GM18867 (cell line): ENCODE measurements at regions not wholly inside any gene's neighbourhood (a gene's known extent, or its start where the extent isn't known, plus 50 kb on each side); places are given as distances from the start of the nearest gene placed in this dataset.
"Not testable (repeated sequence)": the region's sequence is repeated elsewhere in the genome, so short reads cannot be mapped to it uniquely, and the experiment has no call there.

Source experiments
- ATAC-seq: cut with Tn5 transposase; IDR thresholded peaks from one replicate; pipeline ENCODE4 v1.9.1; 2021; ENCODE audit warnings: mild to moderate bottlenecking, moderate library complexity; ENCODE audit not compliant: unreplicated experiment

DNA sequence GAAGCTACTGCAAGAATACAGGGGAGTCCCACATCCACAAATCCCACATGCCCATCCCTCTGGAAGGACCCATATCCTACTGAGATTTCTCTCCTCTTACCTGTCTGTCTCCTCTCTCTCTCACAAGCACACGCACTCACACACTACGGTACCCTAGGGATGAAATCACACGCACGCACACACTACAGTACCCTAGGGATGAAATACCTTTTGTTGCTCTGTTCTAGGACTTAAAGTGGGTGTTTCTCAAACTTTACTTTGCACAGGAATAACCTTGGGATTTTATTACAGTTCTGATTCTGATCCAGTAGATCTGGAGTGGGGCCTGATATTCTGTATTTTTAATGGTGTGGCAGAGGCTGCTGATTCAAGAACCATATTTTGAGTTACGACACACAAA lies 622.2 kb upstream of the ZNF385D start:
- ATAC-seq, result no peak

DNA sequence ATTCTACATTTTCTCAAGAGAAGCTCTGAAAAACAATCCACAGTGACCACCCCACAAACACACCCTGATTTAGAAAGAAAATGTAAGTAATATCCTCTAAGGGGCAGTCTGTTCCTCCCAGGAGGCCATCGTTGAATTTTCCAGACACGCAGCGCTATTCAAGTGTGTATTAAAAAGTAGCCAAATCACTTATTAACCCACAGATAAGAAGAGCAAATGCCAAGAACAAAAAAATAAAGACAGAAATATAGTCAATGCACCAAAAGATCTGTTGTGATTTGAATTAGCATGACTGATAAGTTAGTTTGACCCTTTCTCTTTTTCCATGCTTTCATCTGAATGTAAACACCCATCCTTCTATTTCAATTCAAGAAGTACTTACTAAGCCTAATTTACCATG lies 622.8 kb upstream of the ZNF385D start:
- ATAC-seq, result no peak

DNA sequence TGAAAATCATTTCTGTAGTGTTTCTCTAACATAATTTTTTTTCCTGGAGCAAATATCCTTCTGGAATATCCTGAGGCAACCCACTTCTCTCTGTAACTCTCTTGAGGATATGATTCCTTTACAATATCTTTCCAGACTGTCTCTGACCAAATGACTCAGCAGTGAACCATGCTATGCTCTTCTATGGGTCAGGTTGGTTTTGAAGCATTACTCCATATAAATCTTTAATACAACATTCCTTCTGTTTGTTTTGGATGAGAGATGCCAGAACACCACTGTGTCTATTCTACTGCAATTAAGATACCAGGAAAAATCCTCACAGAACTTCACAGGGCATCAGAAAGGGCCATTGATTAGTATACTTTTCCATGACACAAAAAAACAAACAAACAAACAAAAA lies 626.4 kb upstream of the ZNF385D start:
- ATAC-seq, result no peak

DNA sequence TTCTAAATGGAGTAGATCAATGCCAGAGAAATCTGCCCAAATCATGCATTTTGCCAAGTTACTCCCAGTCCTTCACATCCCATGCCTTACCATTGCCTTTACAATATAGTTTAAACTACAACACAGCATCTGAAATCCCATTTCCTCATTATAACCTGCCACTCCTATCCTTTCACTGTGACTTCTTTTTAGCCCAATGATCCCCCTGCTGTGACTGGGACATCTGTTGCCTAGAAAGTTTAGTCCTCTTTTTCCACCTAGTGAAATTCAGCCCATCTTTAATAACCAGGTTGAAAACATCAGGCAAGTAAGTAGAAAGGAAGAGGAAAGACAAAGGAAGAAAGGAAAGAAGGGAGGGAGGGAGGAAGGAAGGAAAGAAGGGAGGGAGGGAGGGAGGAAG lies 627.9 kb upstream of the ZNF385D start:
- ATAC-seq, result no peak

DNA sequence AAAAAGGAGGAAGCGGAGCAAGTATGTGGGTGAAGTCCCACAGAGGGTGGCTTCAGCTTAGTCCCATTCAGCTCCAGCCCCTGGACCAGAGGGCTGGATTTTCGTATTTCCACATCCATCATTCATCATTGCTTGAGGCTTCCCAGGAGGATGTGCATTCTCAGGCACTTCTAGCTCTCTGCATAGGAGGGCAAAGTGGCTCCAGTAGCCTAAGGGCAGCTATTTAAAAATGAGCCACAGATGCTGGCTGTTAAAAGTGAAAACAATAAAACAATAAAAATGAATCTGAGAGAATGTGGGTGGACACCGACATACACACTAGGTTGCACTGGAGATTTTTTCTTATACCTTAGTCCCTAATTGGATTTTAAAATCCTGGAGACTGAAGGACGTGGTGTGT lies 629.2 kb upstream of the ZNF385D start:
- no peak for ATAC-seq

DNA sequence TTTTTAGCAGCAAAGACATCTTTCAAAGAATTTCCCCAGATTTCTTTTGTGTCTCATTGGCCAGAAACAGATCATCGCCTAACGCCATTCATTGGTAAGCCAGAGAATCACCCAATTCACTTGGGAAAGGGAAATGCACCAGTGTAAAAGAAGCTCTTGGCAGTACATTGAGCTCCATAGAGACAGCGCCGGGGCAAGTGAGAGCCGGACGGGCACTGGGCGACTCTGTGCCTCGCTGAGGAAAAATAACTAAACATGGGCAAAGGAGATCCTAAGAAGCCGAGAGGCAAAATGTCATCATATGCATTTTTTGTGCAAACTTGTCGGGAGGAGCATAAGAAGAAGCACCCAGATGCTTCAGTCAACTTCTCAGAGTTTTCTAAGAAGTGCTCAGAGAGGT lies 630.6 kb upstream of the ZNF385D start:
- ATAC-seq, result not testable (repeated sequence)

DNA sequence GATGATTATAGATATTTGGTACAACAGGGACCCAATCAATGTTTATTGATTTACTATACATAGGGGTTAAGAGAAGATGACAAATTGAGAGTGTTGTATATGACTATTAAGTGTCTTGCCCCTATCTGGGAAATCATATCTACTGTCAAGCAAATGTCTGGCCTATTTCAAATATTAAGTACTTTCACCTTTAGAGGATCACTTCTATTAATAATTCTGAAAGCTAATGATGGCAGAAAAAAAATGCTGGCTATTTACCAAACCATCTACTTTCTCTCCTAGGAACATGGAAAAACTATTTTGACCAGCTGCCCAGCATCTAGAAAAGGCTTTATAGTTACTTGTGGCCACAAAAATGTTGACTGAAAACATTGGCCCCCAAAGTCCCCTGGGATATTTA lies 632.3 kb upstream of the ZNF385D start:
- ATAC-seq, result no peak

DNA sequence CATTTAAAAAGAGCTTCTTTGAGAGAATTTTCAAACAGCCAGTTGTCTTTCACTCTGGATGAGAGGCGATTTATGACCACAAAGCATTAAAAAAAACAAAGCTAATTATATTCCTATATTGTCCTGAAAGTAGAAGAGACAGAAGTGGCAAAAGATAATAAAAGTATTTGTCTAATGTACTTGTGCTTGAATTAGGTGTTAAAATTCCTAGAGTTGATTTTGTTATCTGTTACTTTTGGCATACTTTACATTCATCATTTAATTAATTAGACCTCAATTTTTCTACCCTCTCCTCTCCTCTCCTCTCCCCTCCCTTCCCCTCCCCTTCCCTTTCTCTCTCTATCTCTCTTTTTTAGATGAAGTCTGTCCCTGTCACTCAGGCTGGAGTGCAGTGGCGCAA lies 635.1 kb upstream of the ZNF385D start:
- no peak for ATAC-seq

DNA sequence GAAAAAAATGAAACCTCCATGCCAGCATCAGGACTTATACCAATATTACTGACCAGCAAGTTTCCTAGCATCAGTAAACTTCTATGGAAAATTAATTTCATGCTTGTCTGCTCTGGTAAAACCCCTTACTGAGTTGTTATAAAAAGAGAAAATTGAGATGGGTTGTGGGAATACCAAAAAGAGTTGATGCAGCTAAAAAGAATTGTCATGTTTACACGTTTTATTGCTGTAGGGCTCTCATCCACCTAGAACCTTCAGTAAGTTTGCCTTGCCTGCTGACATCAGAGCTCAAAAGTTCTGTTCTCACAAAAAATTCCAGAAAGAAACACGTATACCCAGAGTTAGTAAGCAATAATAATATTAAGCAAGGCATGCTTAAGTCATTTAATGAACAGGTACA lies 641.3 kb upstream of the ZNF385D start:
- no peak for ATAC-seq

DNA sequence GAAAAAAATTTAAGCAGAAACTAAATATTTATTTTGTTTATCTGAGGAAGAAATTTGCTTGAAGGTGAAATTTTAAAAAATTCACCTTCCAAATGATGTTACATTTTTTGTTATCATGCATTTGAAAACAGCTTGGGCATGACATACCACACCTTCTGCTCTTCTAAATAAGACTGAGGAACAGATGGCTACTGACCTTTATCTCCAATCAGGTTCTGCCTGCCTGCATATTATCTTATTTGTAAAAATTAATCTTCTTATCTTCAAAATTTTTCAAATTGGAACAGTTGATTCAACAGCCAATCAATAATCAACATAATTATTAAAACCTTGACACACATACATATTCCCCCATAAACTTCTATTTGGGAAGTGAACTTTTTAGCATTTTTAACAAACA lies 641.8 kb upstream of the ZNF385D start:
- ATAC-seq, result no peak

DNA sequence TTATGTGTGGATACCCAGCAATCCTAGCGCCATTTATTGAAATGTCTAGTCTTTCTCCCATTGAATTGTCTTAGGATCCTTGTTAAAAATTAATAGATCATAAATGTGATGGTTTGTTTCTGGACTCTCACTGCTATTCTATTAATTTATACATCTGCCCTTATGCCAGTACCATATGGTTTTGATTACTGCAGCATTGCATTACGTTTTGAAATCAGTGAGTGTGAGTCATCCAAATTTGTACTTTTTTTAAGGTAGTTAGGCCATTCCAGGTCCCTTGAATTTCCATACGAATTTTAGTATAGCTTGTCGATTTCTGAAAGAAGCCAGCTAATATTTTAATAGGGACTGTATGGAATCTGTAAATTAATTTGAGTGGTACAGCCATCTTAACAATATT lies 648.6 kb upstream of the ZNF385D start:
- ATAC-seq, result no peak

DNA sequence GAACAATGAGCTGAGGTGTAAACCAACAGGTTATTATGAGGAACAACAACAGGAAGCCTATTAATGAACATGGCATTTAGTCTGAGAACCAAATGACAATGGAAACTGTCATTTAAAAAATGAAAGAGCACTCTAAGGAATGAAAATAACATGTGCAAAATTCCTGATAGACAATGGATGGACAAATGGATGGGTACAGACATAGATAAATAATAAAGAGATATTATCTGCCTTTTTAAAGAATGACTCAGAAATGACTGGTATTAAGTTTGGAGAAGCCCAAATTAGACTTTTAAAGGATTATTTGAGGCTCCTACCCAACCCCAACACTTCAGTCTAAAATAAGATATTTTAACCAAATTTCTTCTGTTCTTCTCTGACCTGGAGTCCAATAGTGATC lies 650.5 kb upstream of the ZNF385D start:
- ATAC-seq, result no peak

DNA sequence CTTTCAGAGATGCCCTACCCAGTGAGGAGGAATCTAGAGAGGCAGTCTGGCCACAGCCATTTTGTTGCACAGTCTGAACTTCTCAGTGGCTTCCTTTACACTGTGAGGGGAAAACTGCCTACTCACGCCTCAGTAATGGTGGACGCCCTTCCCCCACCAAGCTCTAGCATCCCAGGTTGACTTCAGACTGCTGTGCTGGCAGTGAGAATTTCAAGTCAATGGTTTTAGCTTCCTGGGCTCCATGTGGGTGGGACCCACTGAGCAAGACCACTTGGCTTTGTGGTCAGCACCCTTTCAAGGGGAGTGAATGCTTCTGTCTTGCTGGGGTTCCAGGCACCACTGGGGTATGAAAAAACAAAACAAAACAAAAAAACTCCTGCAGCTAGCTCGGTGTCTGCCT lies 663.2 kb upstream of the ZNF385D start:
- ATAC-seq, result no peak

DNA sequence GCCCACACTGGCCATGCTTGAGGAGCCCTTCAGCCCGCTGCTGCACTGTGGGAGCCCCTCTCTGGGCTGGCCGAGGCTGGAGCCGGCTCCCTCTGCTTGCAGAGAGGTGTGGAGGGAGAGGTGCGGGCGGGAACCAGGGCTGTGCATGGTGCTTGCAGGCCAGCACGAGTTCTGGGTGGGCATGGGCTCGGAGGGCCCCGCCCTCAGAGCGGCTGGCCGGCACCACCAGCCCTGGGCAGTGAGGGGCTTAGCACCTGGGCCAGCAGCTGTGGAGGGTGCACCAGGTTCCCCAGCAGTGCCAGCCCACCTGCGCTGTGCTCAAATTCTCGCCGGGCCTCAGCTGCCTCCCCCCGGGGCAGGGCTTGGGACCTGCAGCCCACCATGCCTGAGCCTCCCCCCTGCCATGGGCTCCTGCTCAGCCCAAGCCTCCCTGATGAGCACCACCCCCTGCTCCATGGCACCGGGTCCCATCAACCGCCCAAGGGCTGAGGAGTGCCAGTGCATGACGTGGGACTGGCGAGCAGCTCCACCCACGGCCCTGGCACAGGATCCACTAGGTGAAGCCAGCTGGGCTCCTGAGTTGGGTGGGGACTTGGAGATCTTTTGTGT lies 665.9 kb upstream of the ZNF385D start:
- not testable (repeated sequence) for ATAC-seq

DNA sequence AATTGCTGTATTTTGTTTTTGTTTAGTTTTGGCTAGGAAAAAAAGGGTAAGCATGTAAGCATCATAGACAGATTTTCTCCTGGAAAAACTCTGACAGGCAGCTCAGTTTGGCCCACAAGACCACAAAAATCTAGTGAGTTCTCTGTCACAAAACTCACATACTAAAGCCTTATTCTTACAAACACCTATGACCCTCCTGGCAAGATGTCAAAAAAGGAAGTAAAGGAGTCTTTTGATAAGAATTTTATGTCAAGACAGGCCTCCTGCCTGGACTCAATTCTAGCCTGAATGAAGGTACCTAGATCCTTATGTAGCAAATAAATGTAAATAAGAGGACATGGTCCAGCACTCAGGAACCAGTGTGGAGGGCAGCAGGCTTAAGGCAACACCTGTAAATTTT lies 668.3 kb upstream of the ZNF385D start:
- ATAC-seq, result no peak

DNA sequence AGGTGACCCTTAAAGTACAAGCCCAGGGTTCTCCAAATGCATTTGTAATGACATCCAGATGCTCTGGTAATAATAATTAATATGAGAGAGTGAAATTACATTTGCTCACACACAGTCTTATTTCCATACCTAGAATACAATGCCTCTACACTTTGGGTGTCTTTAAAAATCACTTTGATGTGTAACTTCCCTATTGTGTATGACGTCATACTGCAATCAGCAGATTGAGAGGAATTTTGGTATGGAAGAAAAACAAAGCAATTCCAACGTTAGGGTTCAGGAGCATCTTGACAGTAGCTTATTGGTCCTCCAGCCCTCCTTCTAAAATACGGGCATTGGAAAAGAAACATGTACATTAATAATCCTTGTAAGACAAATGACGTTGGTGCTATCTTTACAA lies 670.6 kb upstream of the ZNF385D start:
- no peak for ATAC-seq

DNA sequence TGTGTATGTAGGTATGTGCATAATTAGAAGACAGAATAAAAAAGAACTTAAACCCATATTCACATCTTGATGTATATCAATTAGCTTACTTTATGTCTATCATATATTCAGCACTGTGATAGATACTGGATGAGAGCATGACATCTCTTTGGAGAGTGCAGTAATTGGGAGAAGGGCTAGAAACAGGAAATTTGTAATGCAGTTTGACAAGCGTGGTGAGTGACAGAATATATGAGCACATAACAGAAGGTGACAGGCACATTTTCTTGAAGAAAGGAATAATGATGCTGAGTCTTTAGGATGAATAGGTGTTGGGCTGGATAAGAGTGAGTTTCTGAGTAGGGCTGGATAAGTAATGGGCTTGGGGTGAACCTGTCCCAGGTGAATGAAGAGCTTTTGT lies 680.3 kb upstream of the ZNF385D start:
- ATAC-seq, result no peak

DNA sequence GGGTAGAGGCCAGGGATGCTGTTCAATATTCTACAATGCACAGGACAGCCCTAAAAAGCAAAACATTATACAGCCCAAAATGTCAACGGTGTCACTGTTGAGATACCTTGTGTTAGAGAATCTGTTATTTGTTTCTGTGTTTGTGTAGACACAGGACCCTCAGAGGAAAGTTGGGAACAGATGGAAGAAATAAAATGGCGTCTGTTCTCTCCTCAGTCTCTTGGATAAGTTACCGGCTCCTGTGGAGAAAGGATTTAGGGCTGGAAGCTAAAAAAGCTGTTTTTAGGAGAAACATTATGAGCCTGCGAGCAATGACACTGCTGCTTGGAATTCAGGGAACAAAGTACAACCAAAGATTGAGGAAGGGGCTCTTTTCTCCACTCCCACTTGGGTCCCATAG lies 688.6 kb upstream of the ZNF385D start:
- ATAC-seq, result no peak

DNA sequence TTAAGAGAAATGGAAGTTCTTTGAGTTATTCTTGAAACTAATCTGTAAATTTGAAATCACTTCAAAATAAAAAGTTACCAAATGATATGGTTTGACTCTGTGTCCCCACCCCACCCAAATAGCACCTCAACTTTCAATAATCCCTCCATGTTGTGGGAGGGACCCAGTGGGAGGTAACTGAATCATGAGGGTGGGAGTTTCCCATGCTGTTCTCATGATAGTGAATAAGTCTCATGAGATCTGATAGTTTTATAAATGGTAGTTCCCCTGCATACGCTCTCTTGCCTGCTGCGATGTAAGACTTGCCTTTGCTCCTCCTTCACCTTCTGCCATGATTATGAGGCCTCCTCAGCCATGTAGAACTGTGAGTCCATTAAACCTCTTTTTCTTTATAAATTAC lies 690.7 kb upstream of the ZNF385D start:
- no peak for ATAC-seq

DNA sequence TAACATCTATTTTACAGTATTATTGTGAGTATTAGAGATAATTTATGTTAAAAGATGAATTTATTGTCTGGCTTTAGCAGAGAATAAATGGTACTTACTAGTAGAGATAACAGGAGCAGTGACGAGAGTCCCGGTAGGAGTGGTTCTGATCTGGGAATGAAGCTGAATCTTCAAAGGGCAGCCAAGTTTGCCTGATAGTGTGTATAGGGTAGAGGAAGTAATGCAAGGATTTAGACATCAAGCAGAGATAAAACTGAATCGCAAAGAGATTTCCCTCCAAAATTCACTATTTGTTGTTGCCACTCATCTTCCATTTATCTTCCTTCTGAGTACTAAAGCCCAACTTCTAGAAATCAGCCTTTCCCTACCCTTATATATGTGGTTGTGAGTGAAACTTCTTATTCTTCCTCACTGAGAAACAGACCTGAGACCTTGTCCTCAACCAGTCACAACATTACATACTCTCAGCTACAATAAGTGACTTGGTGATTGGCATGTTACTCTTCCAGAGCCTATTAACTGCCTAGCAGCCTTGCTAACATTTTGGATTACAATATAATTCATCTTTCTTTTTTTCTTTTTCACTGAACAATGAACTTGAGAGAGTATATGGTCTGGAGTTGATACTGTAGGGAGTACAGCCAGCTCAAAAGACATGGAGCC lies 692.7 kb upstream of the ZNF385D start:
- ATAC-seq, result no peak

DNA sequence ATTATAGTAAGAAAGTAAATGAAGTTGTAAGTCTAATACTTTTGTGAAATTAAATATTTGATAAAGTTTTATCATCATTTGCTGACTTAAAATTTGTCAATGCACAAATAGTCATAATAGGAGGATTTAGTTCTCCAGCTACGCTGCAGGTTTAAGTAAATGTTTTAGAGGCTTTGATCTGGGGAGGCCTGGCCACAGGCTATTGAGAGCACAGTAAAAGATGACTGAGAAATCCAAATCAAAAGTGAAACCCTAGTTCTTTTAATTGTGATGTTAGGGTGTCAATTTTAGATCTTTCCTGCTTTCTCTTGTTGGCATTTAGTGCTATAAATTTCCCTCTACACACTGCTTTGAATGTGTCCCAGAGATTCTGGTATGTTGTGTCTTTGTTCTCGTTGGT lies 694.3 kb upstream of the ZNF385D start:
- not testable (repeated sequence) for ATAC-seq

DNA sequence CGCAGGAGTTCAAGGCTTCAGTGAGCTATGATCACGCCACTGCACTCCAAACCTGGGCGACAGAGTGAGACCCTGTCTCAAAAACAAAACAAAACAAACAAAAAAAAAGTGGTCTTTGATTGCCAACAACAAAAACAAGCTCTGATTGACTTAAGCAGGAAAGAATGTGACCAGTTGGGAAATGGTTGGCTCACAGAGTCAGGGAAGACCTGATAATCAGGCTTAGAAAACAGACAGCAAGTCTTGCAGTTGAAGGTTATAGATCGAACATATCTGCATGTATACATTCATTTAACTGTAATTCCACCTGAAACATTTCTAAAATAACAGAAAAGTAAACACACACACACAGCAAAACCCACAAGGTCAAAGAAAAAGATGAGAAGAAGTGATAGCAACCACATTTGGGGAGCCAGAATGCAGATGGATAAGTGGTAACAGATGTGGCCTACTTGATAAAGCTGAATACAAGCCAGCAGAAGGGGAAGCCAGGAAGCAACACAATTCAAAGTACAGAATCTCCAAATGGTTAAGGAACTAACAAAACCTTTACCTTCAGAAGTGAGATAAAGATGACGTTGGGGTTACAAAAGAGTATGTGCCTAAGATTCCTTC lies 699.9 kb upstream of the ZNF385D start:
- no peak for ATAC-seq

DNA sequence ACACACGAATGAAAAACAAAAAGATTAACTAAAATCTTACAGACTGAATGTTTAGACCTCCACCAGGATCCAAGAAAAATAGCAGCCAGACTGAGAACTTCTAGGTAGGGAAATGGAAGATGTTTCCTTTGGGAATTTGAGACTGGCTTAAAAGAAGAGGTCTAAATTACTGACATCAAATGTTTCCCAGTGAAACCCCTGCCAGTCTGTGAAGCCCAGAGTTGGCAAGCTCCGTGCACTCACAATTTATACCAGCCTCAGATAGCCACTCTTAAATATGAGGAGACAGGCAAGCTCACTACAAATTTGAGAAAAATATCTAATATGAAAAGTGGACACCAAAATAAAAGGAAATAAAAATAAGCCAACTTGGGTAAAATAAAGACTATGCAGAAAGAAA lies 700.5 kb upstream of the ZNF385D start:
- ATAC-seq, result no peak
